ENCODE measurements at regions not wholly inside any gene's neighbourhood (a gene's known extent, or its start where the extent isn't known, plus 50 kb on each side); places are given as distances from the start of the nearest gene placed in this dataset.

DNA sequence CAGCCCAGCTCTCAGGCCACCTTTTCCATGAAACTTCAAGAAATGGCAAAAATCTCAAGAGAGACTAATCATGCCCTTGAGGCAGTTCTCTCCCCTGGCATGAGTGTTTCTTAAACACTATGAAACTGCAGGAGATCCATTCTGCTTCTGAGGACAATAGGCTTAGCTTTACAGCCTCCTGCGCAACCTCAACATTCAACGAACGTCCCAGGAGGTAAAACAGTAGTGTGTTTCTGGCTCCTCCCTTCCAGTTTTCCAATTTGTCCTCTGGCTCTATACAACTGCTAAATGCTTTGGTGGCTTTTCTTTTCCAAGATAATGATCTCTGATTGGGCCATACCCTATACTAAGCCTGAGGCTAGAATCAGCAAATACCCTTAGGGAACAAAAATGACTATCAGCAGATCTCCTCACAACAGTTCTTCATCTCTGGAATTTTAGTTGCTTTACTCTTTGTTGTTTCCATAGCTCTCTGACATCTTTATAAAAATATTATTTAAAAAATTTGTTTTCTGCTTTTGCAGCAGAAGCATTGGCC is 87.0 kb upstream of the FAT1 start:
- Histone ChIP-seq H3K4me2 (ENCODE audit: insufficient read depth, low read length) (no peak overlapping the region), H3K36me3 (ENCODE audit: insufficient read depth, low read length) (no peaks in the 10 kb centered on the region), H3K79me2 (ENCODE audit: insufficient read depth, low read length) (no peaks in the 10 kb centered on the region), H4K20me1 (ENCODE audit: insufficient read depth, low read length) (no peaks in the 10 kb centered on the region), H3K4me1 (ENCODE audit: insufficient read depth, low read length) (peaks cover 22% of the 10 kb centered on the region), H3K27me3 (ENCODE audit: insufficient read depth, low read length) (no peaks in the 10 kb centered on the region), H3K27ac (ENCODE audit: low read depth, low read length) (no peak overlapping the region), H3K9me3 (ENCODE audit: low read depth, low read length) (no peaks in the 10 kb centered on the region), H2AFZ (ENCODE audit: low read length) (no peak overlapping the region), H3K4me3 (ENCODE audit: insufficient read depth, low read length) (no peak overlapping the region)
- no peak for DNase-seq (ENCODE audit: insufficient read length, low spot score, missing footprints)
- TF ChIP-seq, protein P1, sequence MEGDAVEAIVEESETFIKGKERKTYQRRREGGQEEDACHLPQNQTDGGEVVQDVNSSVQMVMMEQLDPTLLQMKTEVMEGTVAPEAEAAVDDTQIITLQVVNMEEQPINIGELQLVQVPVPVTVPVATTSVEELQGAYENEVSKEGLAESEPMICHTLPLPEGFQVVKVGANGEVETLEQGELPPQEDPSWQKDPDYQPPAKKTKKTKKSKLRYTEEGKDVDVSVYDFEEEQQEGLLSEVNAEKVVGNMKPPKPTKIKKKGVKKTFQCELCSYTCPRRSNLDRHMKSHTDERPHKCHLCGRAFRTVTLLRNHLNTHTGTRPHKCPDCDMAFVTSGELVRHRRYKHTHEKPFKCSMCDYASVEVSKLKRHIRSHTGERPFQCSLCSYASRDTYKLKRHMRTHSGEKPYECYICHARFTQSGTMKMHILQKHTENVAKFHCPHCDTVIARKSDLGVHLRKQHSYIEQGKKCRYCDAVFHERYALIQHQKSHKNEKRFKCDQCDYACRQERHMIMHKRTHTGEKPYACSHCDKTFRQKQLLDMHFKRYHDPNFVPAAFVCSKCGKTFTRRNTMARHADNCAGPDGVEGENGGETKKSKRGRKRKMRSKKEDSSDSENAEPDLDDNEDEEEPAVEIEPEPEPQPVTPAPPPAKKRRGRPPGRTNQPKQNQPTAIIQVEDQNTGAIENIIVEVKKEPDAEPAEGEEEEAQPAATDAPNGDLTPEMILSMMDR (IDR thresholded peaks at IDR 0.05; ENCODE audit: extremely low read depth, low read depth, low read length), result no peak

DNA sequence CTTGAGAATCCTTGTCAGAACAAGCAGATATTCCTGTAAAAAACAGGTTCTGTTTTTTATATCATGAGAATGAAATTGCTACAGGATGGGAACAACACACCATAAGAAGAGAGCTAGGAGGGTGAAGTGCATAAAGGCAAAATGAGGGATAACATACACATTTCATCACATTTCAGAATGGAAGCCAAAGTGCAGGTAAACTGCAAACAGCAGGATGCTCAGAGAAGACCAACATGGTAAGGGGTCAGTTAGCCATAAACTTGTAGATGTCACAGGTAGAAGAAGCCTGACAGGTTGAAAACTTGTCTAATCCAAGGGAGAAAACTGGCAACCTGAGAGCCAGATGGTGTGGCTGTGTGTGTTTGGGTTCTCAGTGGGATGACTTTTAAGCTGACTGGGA is 88.9 kb upstream of the FAT1 start:
- H3K4me2 ChIP-seq (ENCODE audit: insufficient read depth, low read length), result no peak overlapping the region
- no peak overlapping the region for H2AFZ ChIP-seq (ENCODE audit: low read length)
- H3K9me3 ChIP-seq (ENCODE audit: low read depth, low read length), result no peaks in the 10 kb centered on the region
- TF ChIP-seq, protein P1 (IDR thresholded peaks at IDR 0.05; ENCODE audit: extremely low read depth, low read depth, low read length), result no peak
- H3K27me3 ChIP-seq (ENCODE audit: insufficient read depth, low read length), result no peaks in the 10 kb centered on the region
- DNase-seq (ENCODE audit: insufficient read length, low spot score, missing footprints), result no peak
- H3K36me3 ChIP-seq (ENCODE audit: insufficient read depth, low read length), result no peaks in the 10 kb centered on the region
- no peak overlapping the region for H3K27ac ChIP-seq (ENCODE audit: low read depth, low read length)
- no peak overlapping the region for H3K4me3 ChIP-seq (ENCODE audit: insufficient read depth, low read length)
- H3K79me2 ChIP-seq (ENCODE audit: insufficient read depth, low read length), result no peaks in the 10 kb centered on the region
- H3K4me1 ChIP-seq (ENCODE audit: insufficient read depth, low read length), result peaks cover 16% of the 10 kb centered on the region
- no peaks in the 10 kb centered on the region for H4K20me1 ChIP-seq (ENCODE audit: insufficient read depth, low read length)

DNA sequence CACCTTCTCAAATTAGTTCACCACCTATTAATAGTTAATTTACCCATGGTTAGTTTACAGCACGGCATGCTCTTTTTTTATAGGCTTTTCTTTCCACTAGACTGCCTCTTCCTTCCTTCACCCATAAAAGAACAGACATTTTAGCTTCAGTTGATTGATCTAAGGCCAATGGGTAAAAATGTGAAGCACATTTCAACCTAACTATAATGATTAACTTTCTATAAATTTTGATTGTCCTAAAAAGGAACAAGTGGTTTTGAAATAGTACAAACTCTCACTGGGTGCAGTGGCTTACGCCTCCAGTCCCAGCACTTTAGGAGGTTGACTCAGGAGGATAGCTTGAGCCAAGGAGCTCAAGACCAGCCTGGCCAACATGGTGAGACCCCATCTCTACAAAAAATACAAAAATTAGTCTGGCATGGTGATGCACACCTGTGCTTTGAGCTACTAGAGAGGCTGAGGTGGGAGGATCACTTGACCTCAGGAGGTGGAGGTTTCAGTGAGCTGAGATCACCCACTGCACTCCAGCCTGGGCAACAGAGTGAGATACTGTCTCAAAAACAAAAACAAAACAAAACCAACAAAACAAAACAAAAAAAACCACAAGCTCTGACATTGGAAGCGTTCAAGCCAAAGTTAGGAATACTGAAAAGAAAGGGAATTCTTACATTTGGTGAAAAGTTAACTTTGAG is 89.9 kb upstream of the FAT1 start:
- DNase-seq (ENCODE audit: insufficient read length, low spot score, missing footprints), result no peak
- H3K9me3 ChIP-seq (ENCODE audit: low read depth, low read length), result no peaks in the 10 kb centered on the region
- no peaks in the 10 kb centered on the region for H3K27me3 ChIP-seq (ENCODE audit: insufficient read depth, low read length)
- H3K4me2 ChIP-seq (ENCODE audit: insufficient read depth, low read length), result no peak overlapping the region
- H3K36me3 ChIP-seq (ENCODE audit: insufficient read depth, low read length), result no peaks in the 10 kb centered on the region
- TF ChIP-seq, protein P1 (IDR thresholded peaks at IDR 0.05; ENCODE audit: extremely low read depth, low read depth, low read length), result no peak
- H3K4me3 ChIP-seq (ENCODE audit: insufficient read depth, low read length), result no peak overlapping the region
- no peaks in the 10 kb centered on the region for H3K79me2 ChIP-seq (ENCODE audit: insufficient read depth, low read length)
- H3K4me1 ChIP-seq (ENCODE audit: insufficient read depth, low read length), result peaks cover 7% of the 10 kb centered on the region
- no peaks in the 10 kb centered on the region for H4K20me1 ChIP-seq (ENCODE audit: insufficient read depth, low read length)
- no peak overlapping the region for H2AFZ ChIP-seq (ENCODE audit: low read length)
- H3K27ac ChIP-seq (ENCODE audit: low read depth, low read length), result no peak overlapping the region

DNA sequence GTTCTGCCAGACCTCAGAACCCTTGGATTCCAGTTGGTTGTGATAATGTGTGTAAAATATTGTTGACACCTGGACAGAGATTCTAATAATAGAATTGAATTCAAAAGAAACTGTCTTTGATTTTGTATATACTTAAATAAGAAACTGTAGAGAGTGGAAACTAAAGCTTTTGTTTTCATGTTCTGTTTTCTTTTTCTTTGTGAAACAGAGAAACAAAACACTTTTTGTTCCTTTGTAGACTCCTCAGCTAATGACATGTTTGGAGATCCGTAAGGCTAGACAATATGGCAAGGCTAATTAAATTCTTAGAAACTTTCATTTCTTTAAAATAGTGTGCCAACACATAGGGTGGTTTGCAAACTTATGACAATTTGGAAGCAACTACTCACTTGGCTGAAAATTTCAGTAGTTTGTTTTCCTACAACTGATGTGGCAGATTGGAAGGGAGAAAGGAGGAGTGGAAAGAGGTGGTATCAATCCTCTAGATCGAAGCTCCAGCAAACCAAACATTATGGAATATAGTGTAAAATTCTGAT is 90.9 kb upstream of the FAT1 start:
- Histone ChIP-seq H3K27me3 (ENCODE audit: insufficient read depth, low read length) (no peaks in the 10 kb centered on the region), H3K27ac (ENCODE audit: low read depth, low read length) (no peak overlapping the region), H3K4me3 (ENCODE audit: insufficient read depth, low read length) (no peak overlapping the region), H3K36me3 (ENCODE audit: insufficient read depth, low read length) (no peaks in the 10 kb centered on the region), H2AFZ (ENCODE audit: low read length) (no peak overlapping the region), H3K79me2 (ENCODE audit: insufficient read depth, low read length) (no peaks in the 10 kb centered on the region), H3K9me3 (ENCODE audit: low read depth, low read length) (no peaks in the 10 kb centered on the region), H3K4me1 (ENCODE audit: insufficient read depth, low read length) (peaks cover 4% of the 10 kb centered on the region), H4K20me1 (ENCODE audit: insufficient read depth, low read length) (no peaks in the 10 kb centered on the region), H3K4me2 (ENCODE audit: insufficient read depth, low read length) (no peak overlapping the region)
- DNase-seq (ENCODE audit: insufficient read length, low spot score, missing footprints), result no peak
- TF ChIP-seq, protein P1 (IDR thresholded peaks at IDR 0.05; ENCODE audit: extremely low read depth, low read depth, low read length), result no peak
